ENCODE measurements at regions not wholly inside any gene's neighbourhood (a gene's known extent, or its start where the extent isn't known, plus 50 kb on each side); places are given as distances from the start of the nearest gene placed in this dataset.
"Not testable (repeated sequence)": the region's sequence is repeated elsewhere in the genome, so short reads cannot be mapped to it uniquely, and the experiment has no call there.

- DNase-seq (ENCODE audit: extremely low read depth in 1 of 2, low read depth in 1 of 2), result not testable (repeated sequence)
Measured at GRCh38 chr11:38595359-38596016, 1997.5 kb upstream of the RAG2 start.

- no peak for DNase-seq (ENCODE audit: extremely low read depth in 1 of 2, low read depth in 1 of 2)
Measured at GRCh38 chr11:38594895-38595294, 1996.9 kb upstream of the RAG2 start.

GRCh38 chr11:38593649-38594048 lies 1995.6 kb upstream of the RAG2 start:
- DNase-seq (ENCODE audit: extremely low read depth in 1 of 2, low read depth in 1 of 2), result no peak

- no peak for DNase-seq (ENCODE audit: extremely low read depth in 1 of 2, low read depth in 1 of 2)
Measured at GRCh38 chr11:38582756-38583155, 1984.7 kb upstream of the RAG2 start.

GRCh38 chr11:38582151-38582550 lies 1984.1 kb upstream of the RAG2 start:
- no peak for DNase-seq (ENCODE audit: extremely low read depth in 1 of 2, low read depth in 1 of 2)

GRCh38 chr11:38577769-38578168 lies 1979.7 kb upstream of the RAG2 start:
- no peak for DNase-seq (ENCODE audit: extremely low read depth in 1 of 2, low read depth in 1 of 2)

GRCh38 chr11:38562562-38562961 lies 1964.5 kb upstream of the RAG2 start:
- DNase-seq (ENCODE audit: extremely low read depth in 1 of 2, low read depth in 1 of 2), result no peak

GRCh38 chr11:38553148-38553547 lies 1955.1 kb upstream of the RAG2 start:
- no peak for DNase-seq (ENCODE audit: extremely low read depth in 1 of 2, low read depth in 1 of 2)

GRCh38 chr11:38547462-38547861 lies 1949.4 kb upstream of the RAG2 start:
- no peak for DNase-seq (ENCODE audit: extremely low read depth in 1 of 2, low read depth in 1 of 2)

GRCh38 chr11:38543986-38544385 lies 1946.0 kb upstream of the RAG2 start:
- DNase-seq (ENCODE audit: extremely low read depth in 1 of 2, low read depth in 1 of 2), result no peak

- no peak for DNase-seq (ENCODE audit: extremely low read depth in 1 of 2, low read depth in 1 of 2)
Measured at GRCh38 chr11:38543311-38543710, 1945.3 kb upstream of the RAG2 start.

GRCh38 chr11:38538866-38539680 lies 1941.0 kb upstream of the RAG2 start:
- DNase-seq (ENCODE audit: extremely low read depth in 1 of 2, low read depth in 1 of 2), result no peak

GRCh38 chr11:38530226-38530625 lies 1932.2 kb upstream of the RAG2 start:
- no peak for DNase-seq (ENCODE audit: extremely low read depth in 1 of 2, low read depth in 1 of 2)

GRCh38 chr11:38524945-38525344 lies 1926.9 kb upstream of the RAG2 start:
- DNase-seq (ENCODE audit: extremely low read depth in 1 of 2, low read depth in 1 of 2), result no peak

- DNase-seq (ENCODE audit: extremely low read depth in 1 of 2, low read depth in 1 of 2), result no peak
Measured at GRCh38 chr11:38517991-38518390, 1920.0 kb upstream of the RAG2 start.

GRCh38 chr11:38512830-38513229 lies 1914.8 kb upstream of the RAG2 start:
- DNase-seq (ENCODE audit: extremely low read depth in 1 of 2, low read depth in 1 of 2), result not testable (repeated sequence)

GRCh38 chr11:38510041-38510440 lies 1912.0 kb upstream of the RAG2 start:
- no peak for DNase-seq (ENCODE audit: extremely low read depth in 1 of 2, low read depth in 1 of 2)

- no peak for DNase-seq (ENCODE audit: extremely low read depth in 1 of 2, low read depth in 1 of 2)
Measured at GRCh38 chr11:38503876-38504275, 1905.8 kb upstream of the RAG2 start.

- no peak for DNase-seq (ENCODE audit: extremely low read depth in 1 of 2, low read depth in 1 of 2)
Measured at GRCh38 chr11:38498721-38499120, 1900.7 kb upstream of the RAG2 start.

- DNase-seq (ENCODE audit: extremely low read depth in 1 of 2, low read depth in 1 of 2), result no peak
Measured at GRCh38 chr11:38491986-38492385, 1894.0 kb upstream of the RAG2 start.

- DNase-seq (ENCODE audit: extremely low read depth in 1 of 2, low read depth in 1 of 2), result no peak
Measured at GRCh38 chr11:38481391-38481790, 1883.4 kb upstream of the RAG2 start.

GRCh38 chr11:38476808-38477575 lies 1879.0 kb upstream of the RAG2 start:
- no peak for DNase-seq (ENCODE audit: extremely low read depth in 1 of 2, low read depth in 1 of 2)

Data from activated CD8-positive, alpha-beta memory T cell treated with anti-CD3 and anti-CD28 coated beads for 1 hour (primary cell).